Breast epithelium (tissue), 4 donors: ENCODE measurements at regions not wholly inside any gene's neighbourhood (a gene's known extent, or its start where the extent isn't known, plus 50 kb on each side); places are given as distances from the start of the nearest gene placed in this dataset.

ENCODE experiments used
- DNase-seq, 2 donors: peaks; one replicate each; pipeline ENCODE4 v3.0.0-alpha.2; 2019; ENCODE audit warnings: low spot score in 2 of 2
- H3K27ac ChIP-seq, 2 donors: fragments of 200-600 bp; sonication (generic) in 1 of 2; one replicate each; pipeline ENCODE4 v1.5.1; 2016 to 2019; ENCODE audit warnings: mild to moderate bottlenecking in 1 of 2
- H3K27me3 ChIP-seq, 2 donors: fragments of 200-600 bp; sonication (generic) in 1 of 2; one replicate each; pipeline versions ENCODE4 v1.5.1 to v1.6.0; 2017 to 2019; ENCODE audit warnings: control low read depth in 1 of 2, mild to moderate bottlenecking in 1 of 2
- H3K36me3 ChIP-seq: fragments of 200-600 bp; one replicate; pipeline ENCODE4 v1.5.1; 2019
- H3K4me1 ChIP-seq, 2 donors: fragments of 200-600 bp; sonication (generic); one replicate each; pipeline ENCODE4 v1.5.1; 2016 to 2019; ENCODE audit warnings: control low read depth in 1 of 2
- H3K4me3 ChIP-seq, 3 donors: fragments of 200-600 bp; sonication (generic); 1 replicate in 2 of 3; 2 replicates in 1 of 3; pipeline ENCODE4 v1.5.1; 2016 to 2019; ENCODE audit warnings: mild to moderate bottlenecking in 3 of 3, moderate library complexity in 2 of 3
- H3K9me3 ChIP-seq, 2 donors: fragments of 200-600 bp; sonication (generic) in 1 of 2; one replicate each; pipeline ENCODE4 v1.5.1; 2016 to 2019; ENCODE audit warnings: control low read depth in 1 of 2
- POLR2A ChIP-seq: fragments of 450-650 bp; IDR thresholded peaks from one replicate; pipeline ENCODE4 v1.6.1; 2016; ENCODE audit warnings: antibody characterized with exemption, mild to moderate bottlenecking, moderate library complexity
- POLR2AphosphoS5 ChIP-seq, 3 donors: sonication (generic); formaldehyde crosslinking; IDR thresholded peaks; one replicate each; pipeline ENCODE4 v1.6.1; 2017; ENCODE audit warnings: antibody characterized with exemption in 3 of 3
- intact Hi-C: fragments of 100-400 bp; cut with DNase I; formaldehyde crosslinking; loops from one replicate; pipeline ENCODE4 v1.15.1; 2023; ENCODE audit warnings: low total_unique reads
- TF ChIP-seq, protein P1 (sequence below), 3 donors: fragments of 450-650 bp; IDR thresholded peaks; one replicate each; pipeline ENCODE4 v1.5.1; 2016 to 2017; ENCODE audit warnings: antibody characterized with exemption in 3 of 3, mild to moderate bottlenecking in 3 of 3, moderate library complexity in 3 of 3

GRCh38 chr4:79206660-79207059 lies 119.2 kb downstream of the NAA11 start:
- Histone ChIP-seq H3K4me3 (no peak overlapping the region), H3K9me3 (peaks cover 0 to 7% of the 10 kb centered on the region in 2 donors), H3K27me3 (no peaks in the 10 kb centered on the region), H3K27ac (no peak overlapping the region), H3K36me3 (no peaks in the 10 kb centered on the region), H3K4me1 (no peaks in the 10 kb centered on the region)
- no peak for DNase-seq
- TF ChIP-seq POLR2AphosphoS5 (IDR thresholded peaks at IDR 0.05), result no peak
- no peak for TF ChIP-seq POLR2A
- TF ChIP-seq, protein P1, sequence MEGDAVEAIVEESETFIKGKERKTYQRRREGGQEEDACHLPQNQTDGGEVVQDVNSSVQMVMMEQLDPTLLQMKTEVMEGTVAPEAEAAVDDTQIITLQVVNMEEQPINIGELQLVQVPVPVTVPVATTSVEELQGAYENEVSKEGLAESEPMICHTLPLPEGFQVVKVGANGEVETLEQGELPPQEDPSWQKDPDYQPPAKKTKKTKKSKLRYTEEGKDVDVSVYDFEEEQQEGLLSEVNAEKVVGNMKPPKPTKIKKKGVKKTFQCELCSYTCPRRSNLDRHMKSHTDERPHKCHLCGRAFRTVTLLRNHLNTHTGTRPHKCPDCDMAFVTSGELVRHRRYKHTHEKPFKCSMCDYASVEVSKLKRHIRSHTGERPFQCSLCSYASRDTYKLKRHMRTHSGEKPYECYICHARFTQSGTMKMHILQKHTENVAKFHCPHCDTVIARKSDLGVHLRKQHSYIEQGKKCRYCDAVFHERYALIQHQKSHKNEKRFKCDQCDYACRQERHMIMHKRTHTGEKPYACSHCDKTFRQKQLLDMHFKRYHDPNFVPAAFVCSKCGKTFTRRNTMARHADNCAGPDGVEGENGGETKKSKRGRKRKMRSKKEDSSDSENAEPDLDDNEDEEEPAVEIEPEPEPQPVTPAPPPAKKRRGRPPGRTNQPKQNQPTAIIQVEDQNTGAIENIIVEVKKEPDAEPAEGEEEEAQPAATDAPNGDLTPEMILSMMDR (IDR thresholded peaks at IDR 0.05), result no peak
- intact Hi-C loops, result no loop called here

GRCh38 chr4:79205121-79205520 lies 120.7 kb downstream of the NAA11 start:
- intact Hi-C loops, result no loop called here
- no peaks in the 10 kb centered on the region for H3K36me3 ChIP-seq
- H3K27me3 ChIP-seq, result no peaks in the 10 kb centered on the region
- TF ChIP-seq POLR2A, result no peak
- TF ChIP-seq, protein P1 (IDR thresholded peaks at IDR 0.05), result no peak
- TF ChIP-seq POLR2AphosphoS5 (IDR thresholded peaks at IDR 0.05), result no peak
- no peaks in the 10 kb centered on the region for H3K4me1 ChIP-seq
- H3K27ac ChIP-seq, result no peak overlapping the region
- peaks cover 0 to 7% of the 10 kb centered on the region in 2 donors for H3K9me3 ChIP-seq
- no peak for DNase-seq
- H3K4me3 ChIP-seq, result no peak overlapping the region

- no peak for DNase-seq
- Histone ChIP-seq H3K4me3 (no peak overlapping the region), H3K27ac (no peak overlapping the region), H3K4me1 (no peaks in the 10 kb centered on the region), H3K36me3 (no peaks in the 10 kb centered on the region), H3K9me3 (peaks cover 0 to 7% of the 10 kb centered on the region in 2 donors), H3K27me3 (no peaks in the 10 kb centered on the region)
- TF ChIP-seq POLR2A (no peak), POLR2AphosphoS5 (IDR thresholded peaks at IDR 0.05) (no peak)
- TF ChIP-seq, protein P1 (IDR thresholded peaks at IDR 0.05), result no peak
- intact Hi-C loops, result no loop called here
Observed at GRCh38 chr4:79201971-79202370, 123.9 kb downstream of the NAA11 start.

- no peaks in the 10 kb centered on the region for H3K27me3 ChIP-seq
- no peak for DNase-seq
- intact Hi-C loops, result no loop called here
- H3K36me3 ChIP-seq, result no peaks in the 10 kb centered on the region
- H3K9me3 ChIP-seq, result no peaks in the 10 kb centered on the region
- TF ChIP-seq POLR2A (no peak), POLR2AphosphoS5 (IDR thresholded peaks at IDR 0.05) (no peak)
- TF ChIP-seq, protein P1 (IDR thresholded peaks at IDR 0.05), result no peak
- H3K4me1 ChIP-seq, result no peaks in the 10 kb centered on the region
- no peak overlapping the region for H3K4me3 ChIP-seq
- H3K27ac ChIP-seq, result no peak overlapping the region
Observed at GRCh38 chr4:79199743-79200142, 126.1 kb downstream of the NAA11 start.

DNA sequence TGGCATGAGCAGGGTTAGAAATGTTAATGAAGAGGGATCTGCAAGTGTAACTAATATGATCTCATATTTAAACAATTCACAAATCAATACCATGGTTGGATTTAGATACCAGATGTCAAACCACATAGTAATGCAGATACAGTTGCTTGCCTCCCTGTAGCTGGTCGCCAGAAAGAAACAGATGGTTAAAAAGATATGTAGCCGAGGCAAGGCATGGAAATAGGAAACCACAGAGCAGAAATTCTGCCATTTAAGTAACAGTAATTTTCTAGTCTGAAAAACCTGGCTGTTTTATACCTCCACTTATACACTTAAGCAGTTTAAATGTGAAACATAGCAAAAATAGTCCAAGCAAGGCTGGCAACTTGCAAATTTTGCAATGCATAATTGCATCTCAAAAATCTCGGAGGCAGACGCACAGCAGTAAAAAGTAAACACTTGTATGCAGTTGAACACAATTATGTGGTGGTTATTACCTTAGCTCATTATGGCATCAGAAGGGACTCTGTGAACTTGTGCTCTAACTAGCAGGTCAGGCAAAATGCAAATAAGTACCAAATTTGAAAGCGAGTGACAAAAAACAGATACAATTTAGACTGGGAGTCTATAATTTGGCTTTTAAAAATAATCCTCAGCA lies 126.8 kb downstream of the NAA11 start:
- H3K27me3 ChIP-seq, result no peaks in the 10 kb centered on the region
- TF ChIP-seq POLR2A (no peak), POLR2AphosphoS5 (IDR thresholded peaks at IDR 0.05) (no peak)
- TF ChIP-seq, protein P1 (IDR thresholded peaks at IDR 0.05), result no peak
- no peaks in the 10 kb centered on the region for H3K9me3 ChIP-seq
- intact Hi-C loops, result no loop called here
- no peak overlapping the region for H3K27ac ChIP-seq
- no peaks in the 10 kb centered on the region for H3K36me3 ChIP-seq
- no peak overlapping the region for H3K4me3 ChIP-seq
- no peak for DNase-seq
- no peaks in the 10 kb centered on the region for H3K4me1 ChIP-seq
